ENCODE measurements at regions not wholly inside any gene's neighbourhood (a gene's known extent, or its start where the extent isn't known, plus 50 kb on each side); places are given as distances from the start of the nearest gene placed in this dataset.
"Not testable (repeated sequence)": the region's sequence is repeated elsewhere in the genome, so short reads cannot be mapped to it uniquely, and the experiment has no call there.

DNA sequence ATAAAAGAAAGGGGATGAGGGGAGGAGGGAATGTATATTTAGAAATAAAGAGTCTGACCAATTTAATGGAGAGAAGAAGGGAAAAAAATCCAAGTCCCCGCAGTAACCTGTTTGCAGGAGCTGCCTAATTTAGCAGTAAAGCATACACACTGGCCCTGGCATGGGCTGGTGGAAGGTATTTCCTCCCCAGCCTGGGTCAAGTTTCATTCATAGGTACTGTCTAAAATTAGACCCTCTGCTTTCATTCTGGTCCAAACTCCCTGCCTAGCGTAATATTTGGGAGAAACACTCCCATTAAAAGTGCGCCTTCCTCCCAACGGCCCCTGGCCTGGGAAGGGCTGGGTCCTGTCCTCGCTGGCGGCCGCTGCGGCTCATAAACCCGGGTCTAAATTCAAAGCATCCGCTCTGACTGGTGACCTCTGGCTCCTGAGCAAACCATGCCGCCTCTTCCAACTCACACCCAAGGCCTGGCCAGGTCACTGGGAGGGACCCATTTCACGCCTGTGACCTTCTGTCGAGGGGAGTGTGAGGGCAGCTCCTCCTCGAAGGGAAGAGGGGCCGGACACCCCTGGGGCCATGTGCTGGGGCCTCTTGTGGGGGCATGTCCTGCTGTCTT is 123.2 kb downstream of the FGF18 start:
- no peak for DNase-seq

DNA sequence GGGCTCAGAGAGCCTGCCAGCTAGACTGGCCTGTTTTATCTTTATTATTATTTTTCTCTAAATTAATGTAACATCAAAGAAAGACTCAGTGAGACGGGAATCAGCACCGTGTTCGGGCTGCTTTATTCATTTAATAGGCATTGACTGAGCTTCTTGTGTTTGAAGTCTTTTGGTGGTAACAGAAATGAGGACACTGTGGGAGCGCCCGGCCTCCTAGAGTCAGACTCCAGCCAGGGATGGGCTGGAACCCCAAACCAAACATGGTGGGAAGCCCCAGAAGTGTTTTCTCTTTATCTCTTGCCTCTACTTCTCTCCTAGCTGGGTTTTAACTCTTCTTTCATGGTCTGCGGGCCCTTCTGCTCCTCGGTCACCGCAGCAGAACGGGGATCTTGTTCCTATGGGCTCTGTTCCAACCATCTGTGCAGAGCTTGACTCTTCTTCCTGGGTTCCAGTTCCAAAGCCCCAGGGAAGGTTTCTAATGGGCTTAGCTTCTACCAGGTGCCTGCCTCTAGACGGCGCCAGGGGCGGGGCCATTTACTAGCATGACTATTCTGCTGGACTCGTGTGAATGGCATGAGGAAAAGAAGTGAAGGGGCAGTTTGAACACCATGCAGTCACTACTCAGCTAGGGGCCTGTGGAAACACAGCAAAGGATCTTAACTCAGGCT is 123.8 kb downstream of the FGF18 start:
- DNase-seq: no peak

DNA sequence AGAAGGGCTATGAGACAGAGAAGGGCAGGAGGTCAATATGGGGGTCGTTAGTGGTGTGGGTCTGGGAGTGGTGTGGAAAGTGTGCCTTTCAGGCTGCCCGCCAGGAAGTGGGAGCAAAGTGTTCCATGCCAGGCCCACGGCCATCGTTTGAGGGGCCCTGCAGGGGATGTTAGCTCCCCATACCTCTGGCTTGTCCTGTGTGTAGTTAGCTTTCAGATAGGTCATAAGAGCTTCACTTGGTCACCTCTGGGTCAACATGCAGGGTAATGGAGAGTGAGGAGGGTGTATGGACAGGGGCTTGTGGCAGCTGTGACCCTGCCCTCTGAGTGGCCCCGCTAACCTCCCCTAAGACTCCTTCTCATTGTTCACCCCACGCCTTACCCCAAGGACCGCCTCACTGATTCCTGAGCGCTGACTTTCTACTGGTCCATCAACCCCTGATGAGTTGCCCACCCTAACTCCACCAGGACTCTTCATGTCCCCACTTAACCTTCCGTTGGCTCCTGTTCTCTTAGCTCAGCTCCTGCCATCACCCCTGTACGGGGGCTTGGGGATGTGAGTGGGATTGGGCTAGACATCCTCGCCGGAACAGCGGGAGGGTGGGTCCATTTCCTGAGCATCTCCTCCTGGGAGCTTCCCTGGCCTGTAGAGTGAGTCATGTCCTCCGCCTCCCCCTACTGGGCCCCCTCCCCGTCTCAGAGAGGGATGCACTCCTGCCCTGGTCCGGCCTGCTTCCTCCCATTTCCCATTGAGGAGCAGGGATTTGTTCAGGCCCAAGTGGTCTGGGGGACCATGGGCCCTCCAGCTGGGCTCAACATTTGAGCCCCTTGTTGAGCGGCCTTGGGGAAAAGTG is 125.7 kb downstream of the FGF18 start:
- DNase-seq: no peak

DNA sequence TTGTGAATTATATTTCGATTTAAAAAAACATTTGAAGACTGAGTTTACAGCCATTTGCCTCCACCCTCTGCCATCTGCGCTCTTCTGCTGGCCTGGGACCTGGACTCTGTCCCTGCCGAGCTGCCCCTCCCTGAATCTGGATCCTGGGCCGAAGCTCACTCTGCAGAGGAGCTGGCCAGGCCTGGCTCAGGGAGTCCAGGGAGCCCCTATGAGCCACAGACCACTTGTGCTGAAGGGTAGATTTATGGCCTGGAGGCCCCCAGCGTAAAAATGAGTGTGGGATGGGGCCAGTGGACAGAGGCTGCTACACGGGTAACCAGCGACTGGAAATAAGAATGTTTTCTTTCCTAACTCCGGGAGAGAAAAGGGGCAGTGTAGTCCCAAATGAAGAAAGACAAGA is 129.8 kb downstream of the FGF18 start:
- no peak for DNase-seq

DNA sequence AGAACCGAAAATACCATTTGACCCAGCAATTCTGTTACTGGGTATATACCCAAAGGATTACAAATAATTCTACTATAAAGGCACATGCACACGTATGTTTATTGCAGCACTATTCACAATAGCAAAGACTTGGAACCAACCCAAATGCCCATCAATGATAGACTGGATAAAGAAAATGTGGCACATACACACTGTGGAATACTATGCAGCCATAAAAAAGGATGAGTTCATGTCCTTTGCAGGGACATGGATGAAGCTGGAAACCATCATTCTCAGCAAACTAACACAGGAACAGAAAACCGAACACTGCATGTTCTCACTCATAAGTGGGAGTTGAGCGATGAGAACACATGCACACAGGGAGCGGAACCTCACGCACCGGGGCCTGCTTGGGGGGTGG is 134.4 kb downstream of the FGF18 start:
- DNase-seq: not testable (repeated sequence)

DNA sequence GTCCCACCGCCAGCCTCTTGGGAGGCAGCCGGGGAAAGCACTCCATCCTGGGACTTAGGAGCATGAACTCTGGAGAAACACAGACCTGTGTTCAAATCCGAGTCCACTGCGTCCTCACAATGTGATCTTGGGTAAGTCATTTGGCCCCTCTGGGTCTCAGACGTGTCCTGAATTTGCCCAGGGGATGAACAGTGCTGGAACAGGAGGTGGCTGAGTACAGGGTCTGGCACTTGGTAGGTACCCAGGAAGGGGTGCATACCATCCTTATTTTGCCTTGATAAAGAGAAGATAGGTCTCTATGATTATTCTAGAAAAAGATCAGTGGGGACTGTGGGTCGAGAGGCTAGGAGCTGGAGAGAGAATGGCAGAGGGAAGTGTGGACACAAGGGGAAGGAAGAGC is 135.7 kb downstream of the FGF18 start:
- no peak for DNase-seq

DNA sequence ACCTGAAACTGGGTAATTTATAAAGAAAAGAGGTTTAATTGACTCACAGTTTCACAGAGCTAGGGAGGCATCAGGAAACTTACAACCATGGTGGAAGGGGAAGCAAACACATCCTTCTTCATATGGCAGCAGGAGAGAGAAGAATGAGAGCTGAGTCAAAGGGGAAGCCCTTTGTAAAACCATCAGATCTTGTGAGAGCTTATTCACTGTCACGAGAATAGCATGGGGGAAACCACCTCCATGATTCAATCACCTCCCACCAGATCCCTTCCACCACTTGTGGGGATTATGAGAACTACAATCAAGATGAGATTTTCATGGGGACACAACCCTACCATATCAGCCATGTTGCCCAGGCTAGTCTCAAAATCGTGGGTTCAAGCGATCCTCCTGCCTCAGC is 143.4 kb downstream of the FGF18 start:
- DNase-seq: no peak

DNA sequence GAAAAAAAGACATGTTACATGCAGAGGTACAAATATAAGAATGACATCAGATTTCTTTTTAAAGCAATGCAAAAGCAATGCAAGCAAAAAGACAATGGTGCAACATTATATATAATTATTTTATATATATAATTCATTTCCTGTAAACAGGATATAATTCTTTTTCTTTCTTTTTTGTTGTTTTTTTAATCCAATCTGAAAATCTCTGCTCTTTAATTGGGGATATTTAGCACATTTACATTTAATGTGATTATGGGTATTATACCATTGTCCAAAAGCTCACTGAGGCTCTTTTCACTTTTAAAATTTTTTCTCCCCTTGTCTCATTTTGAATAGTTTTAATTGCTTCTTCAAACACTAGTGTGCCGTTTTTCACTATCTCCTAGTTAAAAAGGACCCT is 148.9 kb downstream of the FGF18 start:
- no peak for DNase-seq

DNA sequence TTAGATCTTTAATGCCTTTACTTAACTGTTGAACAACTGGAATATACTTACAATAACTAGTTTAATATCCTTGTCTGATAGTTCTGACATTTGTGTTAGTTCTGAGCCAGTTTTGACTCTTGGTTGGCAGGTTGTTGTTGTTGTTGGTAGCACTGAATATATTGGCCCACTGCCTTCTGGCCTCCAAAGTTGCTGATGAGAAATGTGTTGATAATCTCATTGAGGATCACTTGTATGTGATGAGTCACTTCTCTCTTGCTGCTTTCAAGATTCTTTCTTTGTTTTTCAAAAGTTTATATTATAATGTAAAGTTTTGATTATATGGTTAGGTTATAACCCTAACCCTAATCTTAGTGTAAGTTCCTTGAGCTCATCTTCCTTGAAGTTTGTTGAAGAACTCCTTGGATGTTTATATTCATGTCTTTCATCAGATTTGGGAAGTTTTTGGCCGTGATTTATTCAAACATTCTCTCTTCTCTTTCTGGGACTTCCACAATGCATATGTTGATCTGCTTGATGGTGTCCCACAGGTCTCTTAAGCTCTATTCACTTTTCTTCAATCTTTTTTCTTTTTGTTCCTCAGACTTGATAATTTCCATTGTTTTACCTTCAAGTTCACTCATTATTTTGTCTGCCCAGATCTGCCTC is 149.7 kb downstream of the FGF18 start:
- DNase-seq: no peak

DNA sequence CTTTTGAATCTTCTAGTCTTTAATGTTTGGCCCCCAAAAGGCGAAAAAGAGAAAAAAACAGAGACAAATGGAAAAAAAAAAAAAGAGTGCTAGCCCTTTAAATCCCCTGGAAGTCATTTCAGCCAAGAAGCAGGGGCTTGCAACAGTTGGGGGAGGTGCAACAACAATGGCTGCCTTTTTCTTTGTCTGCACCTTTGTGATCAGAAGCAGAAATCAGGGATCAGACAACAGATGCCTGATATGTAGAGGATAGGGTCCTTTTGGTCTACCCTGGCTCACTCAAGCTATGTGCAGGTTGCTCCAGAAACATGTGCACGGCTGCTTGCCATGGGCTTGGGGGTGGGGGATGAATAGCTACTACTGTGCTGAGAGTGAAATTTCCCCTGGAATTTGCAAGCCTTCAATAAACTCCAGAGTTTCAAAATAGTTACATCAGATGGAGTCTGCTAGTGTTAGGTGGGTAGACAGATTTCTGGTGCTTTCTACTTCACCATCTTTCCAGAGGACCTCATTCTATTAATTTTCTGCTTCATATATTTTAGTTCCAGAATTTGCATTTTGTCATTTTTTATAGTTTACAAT is 150.9 kb downstream of the FGF18 start:
- no peak for DNase-seq

DNA sequence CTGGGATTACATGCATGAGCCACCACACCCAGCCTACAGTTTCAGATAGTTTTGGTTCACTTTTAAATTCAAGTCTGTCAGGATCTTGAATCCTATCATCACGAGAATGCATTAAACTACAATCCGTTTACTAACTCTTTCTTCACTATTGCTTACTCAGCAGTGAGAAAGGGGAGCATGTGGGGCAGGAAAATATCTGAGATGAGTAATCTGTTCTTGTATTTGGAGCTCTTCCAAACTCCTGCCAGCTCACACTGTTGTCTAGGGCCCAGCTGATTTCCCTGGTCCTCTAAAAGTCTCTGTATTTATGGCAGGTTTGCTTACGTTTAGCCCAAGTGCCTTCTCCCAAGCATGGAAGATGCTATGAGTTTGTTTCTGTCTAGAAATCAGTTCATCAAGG is 152.2 kb downstream of the FGF18 start:
- no peak for DNase-seq

DNA sequence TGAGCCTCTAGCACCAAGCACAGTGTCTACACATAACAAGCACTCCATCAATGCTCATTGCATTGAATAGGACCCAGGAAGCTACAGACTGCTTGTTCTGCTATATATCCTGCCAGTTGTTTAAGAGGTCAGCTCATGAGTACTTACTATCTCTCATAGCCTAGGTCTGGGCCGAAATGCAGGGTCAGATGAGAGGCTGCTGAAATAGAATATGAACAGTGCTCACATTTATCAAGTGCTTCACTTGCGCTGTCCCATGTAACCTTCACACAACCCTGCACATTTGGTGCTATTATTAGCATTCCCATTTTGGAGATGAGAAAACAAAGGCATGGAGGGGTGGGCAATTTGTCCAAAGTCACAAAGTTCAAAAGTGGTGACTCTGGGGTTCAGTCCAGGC is 153.6 kb downstream of the FGF18 start:
- DNase-seq: no peak

DNA sequence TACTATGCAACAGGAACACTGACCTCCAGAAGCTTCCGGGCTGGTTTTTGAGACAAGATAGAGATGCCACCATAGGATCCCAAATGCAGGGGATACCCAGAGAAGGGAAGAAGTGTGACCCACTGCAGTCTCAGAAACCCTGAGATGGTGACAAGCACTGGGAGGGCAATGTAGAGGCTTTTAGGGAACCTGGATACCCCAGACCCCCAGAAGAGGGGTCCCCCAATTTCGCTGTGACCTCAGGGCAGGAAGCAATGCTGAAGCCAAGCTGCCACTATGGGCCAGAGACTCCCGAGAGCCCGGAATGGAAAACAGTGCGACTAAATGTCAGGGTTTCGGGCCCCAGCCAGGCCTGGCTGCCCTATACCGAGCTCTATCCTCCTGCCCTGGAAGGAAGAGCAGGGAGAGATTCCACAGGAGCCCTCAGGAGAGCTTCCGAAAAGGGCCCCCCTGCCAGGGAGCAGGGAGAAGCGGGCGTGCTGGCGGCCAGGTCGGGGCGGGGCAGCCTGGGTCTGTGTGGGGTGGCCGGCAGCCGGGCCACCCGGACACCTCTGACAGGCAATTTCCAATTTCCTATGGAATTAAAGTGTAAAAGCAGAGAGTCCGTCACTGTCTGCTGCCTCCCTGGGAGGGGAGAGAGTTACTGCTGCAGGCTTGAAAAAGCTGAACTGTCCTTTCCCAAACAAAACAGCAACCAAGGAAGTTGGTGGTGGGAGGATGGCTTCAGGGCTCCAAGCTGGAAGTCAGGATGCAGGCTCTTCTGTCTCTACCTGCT is 154.2 kb downstream of the FGF18 start:
- DNase-seq: no peak

DNA sequence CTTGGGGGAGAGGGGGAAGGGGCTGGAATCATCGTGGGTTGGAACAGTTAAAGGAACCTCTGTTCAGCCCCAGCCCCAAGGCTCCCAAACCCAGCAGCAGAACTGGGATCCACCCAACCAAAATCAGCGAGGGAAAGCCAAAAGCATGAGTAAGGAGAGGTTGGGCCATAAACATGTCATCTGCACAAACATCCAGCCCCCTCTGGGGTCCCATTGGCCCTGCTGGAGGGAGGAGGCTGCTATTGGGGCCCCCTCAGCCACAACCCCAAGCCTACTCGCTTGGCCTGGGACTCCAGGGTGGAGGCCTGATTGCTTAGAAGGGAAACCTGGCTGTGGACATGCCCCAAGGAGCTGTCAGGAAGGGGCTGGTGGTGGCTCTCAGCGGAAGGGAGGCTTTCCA is 154.9 kb downstream of the FGF18 start:
- no peak for DNase-seq

DNA sequence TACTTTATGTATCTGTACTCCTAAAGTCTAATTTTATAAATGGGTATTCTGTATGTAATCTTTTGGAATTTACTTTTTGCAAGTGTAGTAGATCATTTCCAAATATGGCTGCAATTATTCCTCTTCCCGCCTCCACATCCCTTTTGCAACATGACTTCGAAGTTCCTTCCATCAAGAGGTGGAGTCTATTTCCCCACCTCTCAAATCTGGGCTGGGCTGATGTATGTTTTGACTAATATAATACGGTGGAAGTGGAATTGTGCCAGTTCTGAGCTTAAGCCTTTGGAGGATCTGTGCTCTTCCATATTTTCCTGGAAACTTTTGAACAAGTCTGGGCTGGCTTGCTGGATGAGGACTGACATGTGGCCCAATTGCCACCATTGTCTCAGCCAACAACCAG is 155.9 kb downstream of the FGF18 start:
- DNase-seq: no peak

DNA sequence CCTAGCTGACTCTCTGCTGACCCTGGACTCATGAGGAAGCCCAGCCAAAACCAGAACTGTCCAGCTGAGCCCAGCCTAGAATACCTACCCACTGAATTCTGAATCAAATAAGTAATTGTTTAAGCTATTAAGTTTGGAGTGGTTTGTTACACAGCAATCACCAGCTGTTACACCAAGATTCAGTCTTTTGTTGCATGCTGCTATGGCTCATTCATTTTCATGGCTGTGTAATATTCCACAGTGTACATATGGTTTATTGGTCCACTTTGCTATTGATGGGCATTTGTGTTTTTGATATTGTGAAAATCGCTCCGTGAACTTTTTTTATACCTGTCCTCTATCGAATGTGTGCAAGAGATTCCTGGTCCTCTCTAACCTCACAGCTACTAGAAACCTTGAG is 156.4 kb downstream of the FGF18 start:
- DNase-seq: no peak

DNA sequence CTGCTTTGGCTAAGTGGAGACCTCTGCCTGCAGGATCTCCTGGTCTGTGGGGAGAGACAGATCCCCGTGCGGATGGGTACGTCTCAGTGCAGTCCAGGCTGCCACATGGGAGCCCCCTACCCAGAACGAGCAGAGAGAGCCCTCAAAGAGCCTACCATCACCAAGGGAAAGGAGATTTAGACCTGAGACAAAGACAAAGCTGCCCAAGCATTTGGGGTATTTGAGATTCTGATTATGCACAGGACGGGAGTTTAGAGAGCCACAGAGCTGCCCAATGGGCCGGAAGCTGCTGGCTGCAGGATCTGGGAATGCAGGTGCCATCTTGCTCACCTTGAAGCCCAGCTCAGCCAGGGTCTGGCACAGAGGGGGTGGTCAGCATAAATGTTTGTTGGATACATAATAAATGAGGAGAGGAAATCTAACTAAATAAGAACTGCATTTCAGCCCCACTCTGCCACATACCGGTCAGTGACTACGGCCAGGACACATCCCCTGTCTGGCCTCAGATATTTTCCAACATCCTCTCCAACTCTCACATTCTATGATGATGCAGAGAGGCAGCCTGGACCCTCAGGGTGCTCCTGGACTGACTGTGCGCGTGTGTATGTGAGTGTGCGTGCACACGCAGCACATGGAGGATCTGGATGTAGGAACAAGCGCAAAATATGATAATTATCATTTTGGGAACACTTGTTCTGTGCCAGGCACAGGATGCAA is 157.8 kb downstream of the FGF18 start:
- DNase-seq: no peak

DNA sequence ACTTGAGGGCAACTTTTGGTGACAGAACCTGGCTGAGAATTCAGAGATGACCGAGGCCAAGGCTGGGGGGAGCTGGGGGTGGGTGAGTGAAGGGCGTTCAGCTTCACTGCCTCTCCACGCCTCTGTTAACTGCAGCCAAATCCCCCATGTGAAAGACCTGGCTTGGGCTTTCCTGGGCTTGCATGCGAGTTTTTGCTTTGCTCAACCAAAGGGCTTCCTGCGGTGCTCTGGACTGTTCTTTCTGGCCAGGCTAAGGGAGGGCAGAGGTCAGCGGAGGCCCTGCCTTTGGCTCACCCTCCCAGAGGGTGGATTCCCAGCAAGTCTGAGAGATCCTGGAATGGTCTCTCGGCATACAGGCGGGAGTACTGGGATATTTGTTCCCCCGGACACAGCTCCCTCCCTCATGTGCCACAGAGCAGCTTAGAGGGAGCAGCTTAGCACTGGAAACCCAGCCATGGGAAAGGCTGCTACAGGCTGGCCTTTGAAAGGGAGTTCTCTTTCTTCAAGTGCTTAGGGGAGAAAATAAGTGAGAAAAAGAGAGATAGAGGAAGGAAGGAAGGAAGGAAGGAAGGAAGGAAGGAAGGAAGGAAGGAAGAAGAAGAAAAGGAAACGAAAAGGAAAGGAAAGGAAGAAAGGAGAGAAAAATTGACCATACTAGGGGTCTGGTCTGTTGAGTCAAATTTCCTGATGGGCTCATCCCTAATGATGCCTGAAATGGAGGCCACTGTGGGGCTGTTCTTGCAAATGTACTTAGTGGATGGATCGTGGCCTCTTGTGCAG is 158.8 kb downstream of the FGF18 start:
- DNase-seq: no peak

DNA sequence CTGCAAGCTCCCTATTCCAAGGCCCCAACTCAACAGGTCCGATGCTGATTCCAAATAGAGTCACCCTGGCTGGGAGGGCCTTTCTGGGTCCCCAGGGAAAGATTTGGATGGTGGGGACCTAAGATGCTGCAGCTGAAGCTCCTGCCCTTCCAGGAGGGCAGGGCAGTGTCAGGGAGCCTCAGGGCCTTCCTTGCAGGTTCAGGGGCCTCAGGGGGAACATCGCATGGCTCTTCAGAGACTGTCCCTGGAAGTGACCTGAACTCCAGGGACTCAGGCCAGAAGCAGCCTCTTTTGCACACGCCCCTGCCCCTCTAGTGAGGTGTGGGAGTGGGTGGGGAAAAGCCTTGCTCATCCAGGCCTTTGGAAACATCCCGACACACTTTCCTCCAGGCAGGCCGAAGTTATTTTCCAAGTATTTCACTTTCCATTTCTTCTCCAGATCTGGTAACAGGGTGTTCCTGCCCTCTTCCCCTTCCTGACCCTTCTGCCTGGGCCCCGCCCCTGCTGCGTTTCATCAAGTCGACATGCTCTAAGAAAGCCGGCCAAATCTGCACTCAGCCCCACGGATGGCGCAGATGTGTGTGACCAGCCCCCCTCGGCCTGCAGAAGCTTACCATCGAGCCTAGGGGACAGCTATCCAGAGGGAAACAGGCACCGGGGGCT is 159.5 kb downstream of the FGF18 start:
- no peak for DNase-seq

DNA sequence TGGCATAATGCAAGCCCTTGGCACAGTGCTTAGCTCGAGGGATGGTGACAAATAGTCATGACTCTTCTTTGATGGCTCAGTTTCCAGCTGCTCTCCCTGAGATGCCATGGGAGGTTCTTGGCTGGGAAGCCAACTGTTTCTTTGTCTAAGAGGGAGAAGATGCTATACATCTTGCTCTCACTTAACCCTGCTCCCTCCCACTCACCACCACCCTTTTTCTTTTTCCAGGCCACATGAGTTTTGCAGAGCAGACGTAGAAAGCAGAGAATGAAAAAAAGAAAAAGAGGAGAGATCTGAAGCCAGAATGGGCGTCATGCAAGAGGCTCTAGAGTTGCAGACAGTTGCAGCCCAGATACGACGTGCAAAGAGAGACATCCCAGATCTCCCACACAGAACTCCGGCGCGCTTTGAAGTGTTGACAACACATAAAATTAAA is 160.5 kb downstream of the FGF18 start:
- no peak for DNase-seq

Data from CD4-positive, alpha-beta T cell treated with Interleukin-12 subunit alpha and Interleukin-12 subunit beta, for 1 hour (primary cell).